ENCODE measurements at regions not wholly inside any gene's neighbourhood (a gene's known extent, or its start where the extent isn't known, plus 50 kb on each side); places are given as distances from the start of the nearest gene placed in this dataset.

DNA sequence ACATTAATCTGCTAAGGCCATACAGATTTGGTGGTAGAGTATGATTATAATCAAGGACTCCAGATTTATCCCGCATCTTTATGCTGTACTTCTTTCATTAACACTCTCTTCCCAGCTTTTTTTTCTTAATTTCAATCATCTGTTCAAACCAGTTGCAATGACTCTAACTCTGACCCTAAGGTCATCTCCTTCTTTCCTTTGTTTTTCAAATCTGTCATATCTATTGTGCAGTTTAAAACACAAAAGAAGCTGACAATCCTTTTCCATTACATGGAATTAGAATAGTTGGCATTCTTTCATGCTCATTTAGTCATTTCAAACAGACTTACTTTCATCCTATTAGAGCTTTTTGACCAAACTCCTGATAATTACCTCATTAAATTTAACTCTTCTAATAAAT, 53.6 kb upstream of the GRM5 start:
- no peak overlapping the region for H3K9ac ChIP-seq (replicated peaks in 1 of 4; ENCODE audit: extremely low read depth in 1 of 4, low read depth in 3 of 4, low read length in 3 of 4)
- no peak overlapping the region for H3K18ac ChIP-seq (ENCODE audit: extremely low read depth, low read length)
- no peak overlapping the region for H2BK12ac ChIP-seq (ENCODE audit: low read depth, low read length)
- no peak for DNase-seq (ENCODE audit: low read depth in 1 of 2, low spot score in 2 of 2)
- H2BK120ac ChIP-seq (replicated peaks; ENCODE audit: low read depth, low read length), result no peak overlapping the region
- no peaks in the 10 kb centered on the region for H3K79me1 ChIP-seq (ENCODE audit: low read depth, low read length)
- no peak overlapping the region for H3K4ac ChIP-seq (replicated peaks; ENCODE audit: insufficient read length, low read depth, low read length)
- H3K9me3 ChIP-seq (ENCODE audit: insufficient read depth in 2 of 2, low read depth in 1 of 2, low read length in 1 of 2), result no peaks in the 10 kb centered on the region
- no peaks in the 10 kb centered on the region for H3K36me3 ChIP-seq (ENCODE audit: control insufficient read depth in 2 of 4, insufficient read depth in 4 of 4, low read length in 3 of 4)
- ChIA-PET CTCF (ENCODE audit: partially characterized antibody) (no interaction called here), POLR2A (ENCODE audit: partially characterized antibody) (no interaction called here)
- H2BK5ac ChIP-seq (ENCODE audit: low read depth, low read length), result no peak overlapping the region
- H3K4me3 ChIP-seq (ENCODE audit: extremely low read depth in 1 of 4, insufficient read depth in 2 of 4, low read depth in 3 of 4, low read length in 4 of 4), result no peak overlapping the region
- H4K20me1 ChIP-seq (replicated peaks in 1 of 2; ENCODE audit: control insufficient read depth in 1 of 2, insufficient read depth in 2 of 2, low read length in 2 of 2), result no peaks in the 10 kb centered on the region
- no peak overlapping the region for H3K14ac ChIP-seq (ENCODE audit: insufficient read length)
- H4K5ac ChIP-seq (ENCODE audit: insufficient read length, low read depth, low read length), result no peak overlapping the region
- H3K56ac ChIP-seq (replicated peaks; ENCODE audit: insufficient read length, low read depth, low read length), result no peak overlapping the region
- no peak overlapping the region for H3K23ac ChIP-seq (ENCODE audit: insufficient read length)
- H3K23me2 ChIP-seq (ENCODE audit: low read depth, low read length), result no peaks in the 10 kb centered on the region
- no peak overlapping the region for H2BK20ac ChIP-seq (ENCODE audit: low read length)
- H3K79me2 ChIP-seq (ENCODE audit: control insufficient read depth in 1 of 2, insufficient read depth in 2 of 2, low read length in 2 of 2), result no peaks in the 10 kb centered on the region
- H3K4me2 ChIP-seq (ENCODE audit: insufficient read depth in 1 of 2, low read depth in 2 of 2, low read length in 2 of 2), result no peak overlapping the region
- H3K27me3 ChIP-seq (replicated peaks in 1 of 4; ENCODE audit: control insufficient read depth in 3 of 4, extremely low read depth in 1 of 4, insufficient read depth in 3 of 4, low read length in 3 of 4), result no peaks in the 10 kb centered on the region
- WGBS, 2 experiments (ENCODE audit: extremely low coverage in 1 of 2, insufficient coverage in 1 of 2, insufficient read length in 1 of 2, insufficient replicate concordance in 2 of 2, low coverage in 1 of 2, low lambda C conversion rate in 2 of 2, missing lambda C conversion rate in 1 of 2), result 92% methylated on average over 1 of the region's 1 CpG; no CpG with 5 or more reads in 1 of the 2 experiments
- H4K8ac ChIP-seq (ENCODE audit: extremely low read depth, insufficient read depth, low read length), result no peak overlapping the region
- peak; percentile 86 for FAIRE-seq
- H2AK5ac ChIP-seq (ENCODE audit: low read depth, low read length), result no peak overlapping the region
- H2BK15ac ChIP-seq (ENCODE audit: low read length), result no peak overlapping the region
- no peak overlapping the region for H2AFZ ChIP-seq (ENCODE audit: low read length)
- H3K4me1 ChIP-seq (replicated peaks in 1 of 4; ENCODE audit: control insufficient read depth in 3 of 4, insufficient read depth in 4 of 4, low read length in 3 of 4), result no peaks in the 10 kb centered on the region
- H4K91ac ChIP-seq (replicated peaks; ENCODE audit: insufficient read length, low read length), result no peak overlapping the region
- H3K27ac ChIP-seq (ENCODE audit: low read depth, low read length), result no peak overlapping the region
- TF ChIP-seq POLR2A (IDR thresholded peaks at IDR 0.05; ENCODE audit: control extremely low read depth in 1 of 2, low read depth in 2 of 2, low read length in 2 of 2) (no peak), EZH2 (IDR thresholded peaks at IDR 0.05; ENCODE audit: low read depth, low read length, severe bottlenecking) (no peak), SAP30 (IDR thresholded peaks at IDR 0.05; ENCODE audit: insufficient read depth, insufficient replicate concordance, low read length) (no peak), TBP (IDR thresholded peaks at IDR 0.05; ENCODE audit: low read depth, low read length) (no peak), POU5F1 (IDR thresholded peaks at IDR 0.05; ENCODE audit: low read depth, low read length) (no peak), SIX5 (IDR thresholded peaks at IDR 0.05; ENCODE audit: low read depth, low read length) (no peak), CBX8 (IDR thresholded peaks at IDR 0.05; ENCODE audit: borderline replicate concordance, low read depth, low read length) (no peak), CEBPB (IDR thresholded peaks at IDR 0.05; ENCODE audit: low read depth, low read length) (no peak), YY1 (IDR thresholded peaks at IDR 0.05; ENCODE audit: low read depth, low read length) (no peak), HDAC2 (IDR thresholded peaks at IDR 0.05; ENCODE audit: borderline replicate concordance in 1 of 2, low read depth in 2 of 2, low read length in 2 of 2) (no peak), SIRT6 (IDR thresholded peaks at IDR 0.05; ENCODE audit: low read length) (no peak)
- TF ChIP-seq, protein P1, sequence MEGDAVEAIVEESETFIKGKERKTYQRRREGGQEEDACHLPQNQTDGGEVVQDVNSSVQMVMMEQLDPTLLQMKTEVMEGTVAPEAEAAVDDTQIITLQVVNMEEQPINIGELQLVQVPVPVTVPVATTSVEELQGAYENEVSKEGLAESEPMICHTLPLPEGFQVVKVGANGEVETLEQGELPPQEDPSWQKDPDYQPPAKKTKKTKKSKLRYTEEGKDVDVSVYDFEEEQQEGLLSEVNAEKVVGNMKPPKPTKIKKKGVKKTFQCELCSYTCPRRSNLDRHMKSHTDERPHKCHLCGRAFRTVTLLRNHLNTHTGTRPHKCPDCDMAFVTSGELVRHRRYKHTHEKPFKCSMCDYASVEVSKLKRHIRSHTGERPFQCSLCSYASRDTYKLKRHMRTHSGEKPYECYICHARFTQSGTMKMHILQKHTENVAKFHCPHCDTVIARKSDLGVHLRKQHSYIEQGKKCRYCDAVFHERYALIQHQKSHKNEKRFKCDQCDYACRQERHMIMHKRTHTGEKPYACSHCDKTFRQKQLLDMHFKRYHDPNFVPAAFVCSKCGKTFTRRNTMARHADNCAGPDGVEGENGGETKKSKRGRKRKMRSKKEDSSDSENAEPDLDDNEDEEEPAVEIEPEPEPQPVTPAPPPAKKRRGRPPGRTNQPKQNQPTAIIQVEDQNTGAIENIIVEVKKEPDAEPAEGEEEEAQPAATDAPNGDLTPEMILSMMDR (IDR thresholded peaks at IDR 0.05; ENCODE audit: control extremely low read depth in 1 of 3, insufficient read depth in 1 of 3, low read depth in 1 of 3, low read length in 3 of 3), result no peak
- TF ChIP-seq, protein P2, sequence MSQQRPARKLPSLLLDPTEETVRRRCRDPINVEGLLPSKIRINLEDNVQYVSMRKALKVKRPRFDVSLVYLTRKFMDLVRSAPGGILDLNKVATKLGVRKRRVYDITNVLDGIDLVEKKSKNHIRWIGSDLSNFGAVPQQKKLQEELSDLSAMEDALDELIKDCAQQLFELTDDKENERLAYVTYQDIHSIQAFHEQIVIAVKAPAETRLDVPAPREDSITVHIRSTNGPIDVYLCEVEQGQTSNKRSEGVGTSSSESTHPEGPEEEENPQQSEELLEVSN (IDR thresholded peaks at IDR 0.05), result no peak

Measured in H1 (cell line).